Left cardiac atrium (tissue), 4 donors: ENCODE measurements at regions not wholly inside any gene's neighbourhood (a gene's known extent, or its start where the extent isn't known, plus 50 kb on each side); places are given as distances from the start of the nearest gene placed in this dataset.
A peak's percentile ranks its signal among the peaks of the same experiment; 100 is the strongest.

Experiments used
- ATAC-seq, 2 donors: fragments of 200-7000 bp; cut with Tn5 transposase; one replicate each; pipeline ENCODE4 v1.9.1; 2020; ENCODE audit warnings: mild to moderate bottlenecking in 2 of 2, moderate library complexity in 2 of 2
- DNase-seq: peaks from one replicate; pipeline ENCODE4 v3.0.0-alpha.2; 2020
- intact Hi-C, 2 donors: fragments of 100-400 bp; cut with DNase I; formaldehyde crosslinking; loops; one replicate each; pipeline versions ENCODE4 v1.14.1 to v1.15.1; 2022 to 2023
- donor health status: DM: no; HTN: yes; CAD: no.
- donor health status: DM: no; HTN: yes; CAD: no; lungs with severe emphysema.
- donor health status: DM: yes; HTN: yes; CAD: no.
- donor health status: Dilated cardiomyopathy.

GRCh38 chr11:70755410-70756158 is 357.3 kb downstream of the CTTN start:
- intact Hi-C loops = loop anchor here (1.0 to 5.0 kb wide), 3 partner anchors 273 to 289 kb away; no protein-coding TSS in a partner anchor
- DNase-seq = peak; percentile 82
- ATAC-seq = peak; percentile 97 to 98

GRCh38 chr11:70756341-70756740 is 358.0 kb downstream of the CTTN start:
- intact Hi-C loops = loop anchor here (2.0 to 5.0 kb wide), 2 partner anchors 274 to 290 kb away; no protein-coding TSS in a partner anchor
- no peak for ATAC-seq
- DNase-seq = peak; percentile 12

- intact Hi-C loops = loop anchor here (2.0 to 5.0 kb wide), 2 partner anchors 274 to 290 kb away; no protein-coding TSS in a partner anchor
- DNase-seq = no peak
- ATAC-seq = no peak
Measured at GRCh38 chr11:70756756-70757155, 358.4 kb downstream of the CTTN start.

- intact Hi-C loops = loop anchor here (2.0 to 5.0 kb wide), 2 partner anchors 275 to 290 kb away; no protein-coding TSS in a partner anchor
- DNase-seq (no peak), ATAC-seq (no peak)
Measured at GRCh38 chr11:70757241-70757640, 358.9 kb downstream of the CTTN start.

DNA sequence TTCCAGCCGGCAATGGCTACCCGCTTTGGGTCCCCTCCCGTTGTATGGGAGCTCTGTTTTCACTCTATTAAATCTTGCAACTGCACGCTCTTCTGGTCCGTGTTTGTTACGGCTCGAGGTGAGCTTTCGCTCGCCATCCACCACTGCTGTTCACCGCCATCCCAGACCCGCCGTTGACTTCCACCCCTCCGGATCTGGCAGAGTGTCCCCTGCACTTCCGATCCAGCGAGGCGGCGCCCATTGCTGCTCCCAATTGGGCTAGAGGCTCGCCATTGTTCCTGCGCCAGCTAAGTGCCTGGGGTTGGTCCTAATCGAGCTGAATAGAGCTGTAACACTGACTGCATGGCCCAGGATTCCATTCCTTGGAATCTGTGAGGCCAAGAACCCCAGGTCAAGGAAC is 359.9 kb downstream of the CTTN start:
- DNase-seq (no peak), ATAC-seq (no peak)
- intact Hi-C loops = loop anchor here in 1 of 2 donors (5.0 kb wide), 1 partner anchor 276 kb away; no protein-coding TSS in a partner anchor

- no peak for ATAC-seq
- intact Hi-C loops = loop anchor here in 1 of 2 donors (5.0 kb wide), 1 partner anchor 278 kb away; no protein-coding TSS in a partner anchor
Measured at GRCh38 chr11:70759846-70760245, 361.5 kb downstream of the CTTN start.

GRCh38 chr11:70760416-70761020 is 362.2 kb downstream of the CTTN start:
- intact Hi-C loops = no loop called here
- ATAC-seq (no peak), DNase-seq (no peak)

More at GRCh38 chr11:70759846-70760245, 361.5 kb downstream of the CTTN start:
- DNase-seq = no peak

DNA sequence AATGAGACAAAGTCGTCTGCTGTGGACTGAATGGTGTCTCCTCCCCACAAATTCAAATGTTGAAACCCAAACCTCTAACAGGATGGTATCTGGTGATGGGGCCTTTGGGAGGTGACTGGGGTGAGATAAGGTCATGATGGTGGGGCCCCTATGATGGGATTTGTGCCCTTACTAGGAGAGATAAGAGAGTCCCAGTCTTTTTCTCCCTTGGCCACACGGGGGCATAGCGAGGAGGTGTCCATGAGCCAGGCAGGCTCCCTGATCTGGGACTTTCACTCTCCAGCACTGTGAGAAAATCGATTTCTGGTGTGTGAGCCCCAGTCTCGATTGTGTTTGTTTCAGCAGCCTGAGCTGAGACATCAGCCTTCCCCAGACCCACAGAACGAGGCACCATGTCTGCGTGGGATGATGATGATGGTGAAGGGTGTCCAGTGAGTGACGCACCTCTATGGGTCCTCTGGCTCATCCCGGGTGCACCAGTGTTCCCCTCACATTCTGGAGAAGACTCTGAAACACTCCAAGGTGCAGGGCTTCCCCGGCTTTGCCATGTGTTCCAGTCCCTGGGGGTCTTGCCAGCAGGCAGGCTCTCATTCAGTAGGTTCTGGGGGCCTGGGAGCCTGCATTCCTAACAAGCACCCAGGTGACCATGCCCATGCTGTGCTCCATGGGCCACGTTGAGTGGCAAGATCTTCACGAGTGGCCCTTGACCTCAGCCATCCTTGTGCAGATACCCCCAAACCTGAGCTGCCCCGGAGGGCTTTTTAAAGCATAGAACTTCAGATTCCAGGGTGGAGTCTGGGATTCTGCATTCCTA is 363.0 kb downstream of the CTTN start:
- intact Hi-C loops = no loop called here
- DNase-seq = no peak
- no peak for ATAC-seq

DNA sequence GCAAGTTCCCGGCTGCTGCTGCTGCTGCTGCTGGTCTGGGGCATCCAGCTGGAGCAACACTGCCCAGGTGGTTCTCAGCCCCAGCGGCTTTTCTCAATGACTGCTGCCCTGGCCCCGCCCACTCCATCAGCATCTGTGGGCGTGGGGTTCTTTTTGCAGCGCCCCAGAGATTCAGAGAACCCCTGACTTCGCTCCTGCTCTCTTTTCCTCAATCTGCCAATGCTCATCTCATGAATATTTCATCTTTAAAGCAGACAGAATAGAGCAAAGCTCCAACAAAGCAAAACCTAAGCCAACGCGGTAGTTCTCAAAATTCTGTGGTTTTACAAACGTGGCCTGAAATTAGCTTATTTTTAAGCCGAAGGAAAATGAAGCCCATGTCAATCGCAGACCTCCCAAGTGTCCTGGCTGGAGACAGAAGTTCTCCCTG is 363.6 kb downstream of the CTTN start:
- intact Hi-C loops = no loop called here
- DNase-seq (no peak), ATAC-seq (no peak)

- no peak for DNase-seq
- ATAC-seq = no peak
- intact Hi-C loops = no loop called here
Measured at GRCh38 chr11:70762810-70763209, 364.5 kb downstream of the CTTN start.

GRCh38 chr11:70763606-70764005 is 365.3 kb downstream of the CTTN start:
- intact Hi-C loops = no loop called here
- ATAC-seq (no peak), DNase-seq (no peak)

- no peak for DNase-seq
- intact Hi-C loops = no loop called here
Measured at GRCh38 chr11:70764356-70764905, 366.1 kb downstream of the CTTN start.

GRCh38 chr11:70766901-70767300 is 368.6 kb downstream of the CTTN start:
- DNase-seq (no peak), ATAC-seq (no peak)
- intact Hi-C loops = no loop called here

More at GRCh38 chr11:70764356-70764905, 366.1 kb downstream of the CTTN start:
- ATAC-seq = no peak

- ATAC-seq = no peak
- intact Hi-C loops = no loop called here
- DNase-seq = no peak
Measured at GRCh38 chr11:70768346-70769095, 370.2 kb downstream of the CTTN start.

- DNase-seq (no peak), ATAC-seq (no peak)
- intact Hi-C loops = no loop called here
Measured at GRCh38 chr11:70769106-70769505, 370.8 kb downstream of the CTTN start.

DNA sequence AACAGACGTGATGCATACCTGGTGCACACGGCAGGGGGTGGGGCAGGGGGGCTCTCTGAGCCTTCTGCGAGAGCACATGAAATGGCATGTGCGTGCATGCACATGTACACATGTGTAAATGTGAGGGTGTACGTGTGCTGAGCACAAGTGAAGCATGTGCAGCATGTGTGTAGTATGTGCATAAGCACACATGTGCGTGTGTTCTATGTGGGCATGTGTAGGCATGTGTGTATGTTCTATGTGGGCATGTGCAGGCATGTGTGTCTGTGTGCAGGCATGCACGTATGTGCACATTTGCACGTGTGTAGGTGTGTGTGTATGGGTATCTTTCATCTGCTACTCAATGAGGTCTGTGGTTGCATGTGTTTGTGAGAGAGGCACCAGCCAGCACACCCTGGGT is 371.2 kb downstream of the CTTN start:
- ATAC-seq = no peak
- no peak for DNase-seq
- intact Hi-C loops = no loop called here

DNA sequence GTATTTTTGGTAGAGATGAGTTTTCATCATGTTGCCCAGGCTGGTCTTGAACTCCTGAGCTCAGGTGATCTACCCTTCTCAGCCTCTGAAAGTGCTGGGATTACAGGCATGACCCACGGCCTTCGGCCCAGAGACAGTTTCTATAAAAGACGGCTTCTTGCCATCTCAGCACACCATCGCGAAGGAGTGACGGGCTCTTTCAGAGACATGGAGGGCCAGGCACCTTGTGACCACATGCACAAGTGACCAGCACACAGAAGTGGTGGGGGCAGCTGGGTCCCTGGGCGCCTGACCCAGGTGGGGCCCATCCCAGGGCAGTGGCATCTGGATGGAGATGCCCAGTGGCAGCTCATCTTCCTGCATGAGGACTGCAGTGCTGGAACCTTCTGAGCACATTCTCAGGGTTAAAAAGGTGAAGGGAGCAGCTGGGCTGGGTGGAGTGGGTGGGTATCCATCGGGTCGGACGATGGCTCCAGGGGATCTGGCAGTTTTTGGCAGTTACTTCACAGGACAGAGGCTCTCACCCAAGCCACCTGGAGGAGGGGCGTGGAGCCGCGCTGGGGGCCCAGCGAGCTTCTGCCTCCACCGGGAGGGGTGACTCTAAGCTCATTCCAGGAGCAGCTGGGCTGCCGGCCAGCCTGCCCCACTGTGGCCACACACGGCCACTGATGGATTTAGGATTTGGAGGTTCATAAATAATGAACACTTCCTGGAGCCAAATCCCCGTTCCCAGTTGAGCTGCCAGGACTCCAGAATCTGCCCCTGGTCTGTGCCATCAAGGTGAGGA is 373.0 kb downstream of the CTTN start:
- ATAC-seq (no peak), DNase-seq (no peak)
- intact Hi-C loops = no loop called here

GRCh38 chr11:70772950-70773349 is 374.6 kb downstream of the CTTN start:
- ATAC-seq = no peak
- no peak for DNase-seq
- intact Hi-C loops = no loop called here
